ENCODE measurements at regions not wholly inside any gene's neighbourhood (a gene's known extent, or its start where the extent isn't known, plus 50 kb on each side); places are given as distances from the start of the nearest gene placed in this dataset.

- TF ChIP-seq CTCF (IDR thresholded peaks at IDR 0.05) (no peak), POLR2A (IDR thresholded peaks at IDR 0.05) (no peak)
Observed at GRCh38 chrX:142002471-142002870, 98.8 kb downstream of the MAGEC1 start.

All from testis (tissue), 2 donors.